ENCODE measurements at regions not wholly inside any gene's neighbourhood (a gene's known extent, or its start where the extent isn't known, plus 50 kb on each side); places are given as distances from the start of the nearest gene placed in this dataset.

DNA sequence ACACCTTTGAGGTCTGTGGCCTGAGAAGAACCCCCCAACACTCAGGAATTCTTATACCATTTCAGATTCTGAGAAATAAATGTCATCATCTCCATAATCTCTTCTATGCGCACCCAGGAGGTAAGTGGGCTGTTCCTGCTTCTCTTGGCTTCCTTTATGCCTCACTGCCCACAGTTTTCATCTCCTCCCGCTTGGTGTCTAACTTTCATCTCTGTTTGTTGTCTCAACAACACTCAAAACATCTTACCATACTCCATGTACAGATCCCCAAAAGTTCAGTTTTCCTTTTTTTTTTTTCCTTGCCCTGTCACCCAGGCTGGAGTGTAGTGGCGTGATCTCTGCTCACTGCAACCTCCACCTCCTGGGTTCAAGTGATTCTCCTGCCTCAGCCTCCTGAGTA, 170.2 kb upstream of the FREM1 start:
- intact Hi-C loops (cut with DNase I), result no loop called here
- Histone ChIP-seq H3K4me1 (no peaks in the 10 kb centered on the region), H3K9me3 (no peaks in the 10 kb centered on the region), H3K36me3 (no peaks in the 10 kb centered on the region), H3K27ac (no peak overlapping the region), H3K27me3 (no peaks in the 10 kb centered on the region), H3K4me3 (no peak overlapping the region)
- TF ChIP-seq POLR2AphosphoS5 (IDR thresholded peaks at IDR 0.05; ENCODE audit: insufficient read depth in 1 of 2, low read depth in 1 of 2) (no peak), POLR2A (IDR thresholded peaks at IDR 0.05) (no peak)
- TF ChIP-seq, protein P1, sequence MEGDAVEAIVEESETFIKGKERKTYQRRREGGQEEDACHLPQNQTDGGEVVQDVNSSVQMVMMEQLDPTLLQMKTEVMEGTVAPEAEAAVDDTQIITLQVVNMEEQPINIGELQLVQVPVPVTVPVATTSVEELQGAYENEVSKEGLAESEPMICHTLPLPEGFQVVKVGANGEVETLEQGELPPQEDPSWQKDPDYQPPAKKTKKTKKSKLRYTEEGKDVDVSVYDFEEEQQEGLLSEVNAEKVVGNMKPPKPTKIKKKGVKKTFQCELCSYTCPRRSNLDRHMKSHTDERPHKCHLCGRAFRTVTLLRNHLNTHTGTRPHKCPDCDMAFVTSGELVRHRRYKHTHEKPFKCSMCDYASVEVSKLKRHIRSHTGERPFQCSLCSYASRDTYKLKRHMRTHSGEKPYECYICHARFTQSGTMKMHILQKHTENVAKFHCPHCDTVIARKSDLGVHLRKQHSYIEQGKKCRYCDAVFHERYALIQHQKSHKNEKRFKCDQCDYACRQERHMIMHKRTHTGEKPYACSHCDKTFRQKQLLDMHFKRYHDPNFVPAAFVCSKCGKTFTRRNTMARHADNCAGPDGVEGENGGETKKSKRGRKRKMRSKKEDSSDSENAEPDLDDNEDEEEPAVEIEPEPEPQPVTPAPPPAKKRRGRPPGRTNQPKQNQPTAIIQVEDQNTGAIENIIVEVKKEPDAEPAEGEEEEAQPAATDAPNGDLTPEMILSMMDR (IDR thresholded peaks at IDR 0.05), result no peak
- no peak for DNase-seq (ENCODE audit: extremely low spot score in 2 of 2)

DNA sequence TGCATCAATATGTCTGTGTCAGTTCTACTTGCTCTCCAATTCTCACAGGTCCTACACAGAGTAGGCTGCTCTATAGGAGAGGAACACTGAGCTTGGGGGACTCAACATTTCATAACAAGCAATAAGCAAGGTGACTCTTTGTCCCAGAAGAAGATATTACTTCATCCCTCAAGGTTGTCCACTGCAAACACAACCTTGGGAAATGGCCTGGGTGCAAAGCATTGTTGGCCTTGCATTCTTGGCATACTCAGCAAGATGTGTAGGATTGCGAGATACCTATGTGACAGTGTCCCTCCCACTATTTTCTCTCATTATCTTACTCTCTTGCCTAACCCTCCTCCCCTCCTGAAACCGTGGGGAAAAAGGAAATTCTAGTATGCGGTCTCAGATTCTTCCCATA, 169.8 kb upstream of the FREM1 start:
- no peaks in the 10 kb centered on the region for H3K36me3 ChIP-seq
- H3K4me3 ChIP-seq, result no peak overlapping the region
- DNase-seq (ENCODE audit: extremely low spot score in 2 of 2), result no peak
- H3K4me1 ChIP-seq, result no peaks in the 10 kb centered on the region
- no peak overlapping the region for H3K27ac ChIP-seq
- intact Hi-C loops (cut with DNase I), result no loop called here
- H3K9me3 ChIP-seq, result no peaks in the 10 kb centered on the region
- no peaks in the 10 kb centered on the region for H3K27me3 ChIP-seq
- TF ChIP-seq POLR2AphosphoS5 (IDR thresholded peaks at IDR 0.05; ENCODE audit: insufficient read depth in 1 of 2, low read depth in 1 of 2) (no peak), POLR2A (IDR thresholded peaks at IDR 0.05) (no peak)

DNA sequence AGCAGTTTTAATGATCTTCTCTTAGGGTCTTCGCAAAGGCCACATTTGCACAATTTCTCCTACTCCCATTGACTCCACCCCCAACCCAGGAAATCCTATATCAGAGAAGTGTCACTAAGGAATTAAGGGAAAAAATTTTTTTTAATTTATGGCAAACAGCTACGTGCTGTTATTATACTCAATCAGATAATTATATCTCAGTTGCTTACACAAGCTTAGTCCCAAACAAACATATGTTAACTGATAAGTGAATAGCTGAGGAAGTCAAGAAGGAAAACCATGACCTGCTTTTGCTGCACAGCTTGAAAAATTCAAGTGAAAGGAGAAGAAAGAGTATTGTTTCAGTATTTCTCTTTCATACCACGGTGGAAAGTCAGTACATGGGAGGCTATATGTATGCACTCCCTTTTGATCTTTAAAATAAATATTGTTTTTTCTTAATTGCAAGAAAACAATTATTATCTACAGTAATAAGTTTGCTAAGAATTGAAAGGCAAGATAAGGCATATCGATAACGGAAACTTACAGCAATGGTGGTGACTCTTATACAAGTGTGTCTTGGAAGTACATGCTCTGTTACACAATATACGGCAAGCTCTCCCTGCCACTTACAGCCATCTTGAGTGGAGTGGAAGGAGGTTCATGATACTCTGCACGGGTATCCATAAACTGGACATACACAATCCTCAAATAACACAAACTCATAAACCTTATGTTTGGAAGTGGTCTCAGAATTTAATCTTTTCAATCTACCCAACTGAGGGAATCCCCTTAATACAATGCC, 167.9 kb upstream of the FREM1 start:
- TF ChIP-seq, protein P1 (IDR thresholded peaks at IDR 0.05), result no peak
- TF ChIP-seq POLR2AphosphoS5 (IDR thresholded peaks at IDR 0.05; ENCODE audit: insufficient read depth in 1 of 2, low read depth in 1 of 2), result no peak
- no peaks in the 10 kb centered on the region for H3K27me3 ChIP-seq
- no peak overlapping the region for H3K4me3 ChIP-seq
- H3K4me1 ChIP-seq, result no peaks in the 10 kb centered on the region
- H3K27ac ChIP-seq, result no peak overlapping the region
- H3K9me3 ChIP-seq, result no peaks in the 10 kb centered on the region
- H3K36me3 ChIP-seq, result no peaks in the 10 kb centered on the region
- DNase-seq (ENCODE audit: extremely low spot score in 2 of 2), result no peak
- intact Hi-C loops (cut with DNase I), result no loop called here

DNA sequence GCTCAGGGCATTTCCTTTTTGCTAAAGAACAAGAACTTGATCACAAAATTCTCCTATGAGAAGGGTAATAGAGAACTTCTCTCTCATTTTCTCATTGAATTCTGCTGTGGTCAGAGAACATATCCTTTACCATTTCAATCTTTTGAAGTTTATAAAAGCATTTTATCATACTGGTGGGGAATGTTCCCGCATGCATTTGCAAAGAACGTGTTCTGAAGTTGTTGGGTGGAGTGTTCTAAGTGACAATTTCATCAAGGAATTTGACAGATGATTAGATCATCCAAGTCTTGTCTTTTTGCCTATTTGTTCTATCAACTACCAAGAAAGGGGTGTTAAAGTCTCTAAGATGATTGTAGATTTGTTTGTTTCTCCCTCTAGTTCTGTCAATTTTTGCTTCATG, 163.4 kb upstream of the FREM1 start:
- Histone ChIP-seq H3K4me3 (no peak overlapping the region), H3K4me1 (no peaks in the 10 kb centered on the region), H3K27me3 (no peaks in the 10 kb centered on the region), H3K36me3 (no peaks in the 10 kb centered on the region), H3K9me3 (no peaks in the 10 kb centered on the region), H3K27ac (no peak overlapping the region)
- intact Hi-C loops (cut with DNase I), result no loop called here
- no peak for DNase-seq (ENCODE audit: extremely low spot score in 2 of 2)
- TF ChIP-seq, protein P1 (IDR thresholded peaks at IDR 0.05), result no peak
- TF ChIP-seq POLR2AphosphoS5 (IDR thresholded peaks at IDR 0.05; ENCODE audit: insufficient read depth in 1 of 2, low read depth in 1 of 2) (no peak), POLR2A (IDR thresholded peaks at IDR 0.05) (no peak)

GRCh38 chr9:15070716-15071115, 160.5 kb upstream of the FREM1 start:
- Histone ChIP-seq H3K27ac (no peak overlapping the region), H3K4me3 (no peak overlapping the region), H3K4me1 (no peaks in the 10 kb centered on the region), H3K27me3 (no peaks in the 10 kb centered on the region), H3K36me3 (no peaks in the 10 kb centered on the region), H3K9me3 (no peaks in the 10 kb centered on the region)
- intact Hi-C loops (cut with DNase I), result no loop called here
- TF ChIP-seq POLR2A (IDR thresholded peaks at IDR 0.05), result no peak
- no peak for TF ChIP-seq POLR2AphosphoS5 (IDR thresholded peaks at IDR 0.05; ENCODE audit: insufficient read depth in 1 of 2, low read depth in 1 of 2)
- TF ChIP-seq, protein P1 (IDR thresholded peaks at IDR 0.05), result no peak
- no peak for DNase-seq (ENCODE audit: extremely low spot score in 2 of 2)
